ENCODE measurements at regions not wholly inside any gene's neighbourhood (a gene's known extent, or its start where the extent isn't known, plus 50 kb on each side); places are given as distances from the start of the nearest gene placed in this dataset.

DNA sequence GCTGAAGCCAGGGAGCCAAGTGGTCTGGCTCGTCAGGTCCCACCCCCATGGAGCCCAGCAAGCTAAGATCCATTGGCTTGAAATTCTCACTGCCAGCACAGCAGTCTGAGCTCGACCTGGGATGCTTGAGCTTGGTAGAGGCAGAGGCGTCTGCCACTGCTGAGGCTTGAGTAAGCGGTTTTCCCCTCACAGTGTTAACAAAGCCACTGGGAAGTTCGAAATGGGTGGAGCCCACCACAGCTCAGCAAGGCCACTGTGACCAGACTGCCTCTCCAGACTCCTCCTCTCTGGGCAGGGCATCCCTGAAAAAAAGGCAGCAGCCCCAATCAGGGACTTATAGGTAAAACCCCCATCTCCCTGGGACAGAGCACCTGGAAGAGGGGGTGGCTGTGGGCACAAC lies 353.8 kb downstream of the NAP1L3 start:
- DNase-seq (ENCODE audit: insufficient read length, low spot score) = no peak
- FAIRE-seq = no peak
- TF ChIP-seq, protein P1, sequence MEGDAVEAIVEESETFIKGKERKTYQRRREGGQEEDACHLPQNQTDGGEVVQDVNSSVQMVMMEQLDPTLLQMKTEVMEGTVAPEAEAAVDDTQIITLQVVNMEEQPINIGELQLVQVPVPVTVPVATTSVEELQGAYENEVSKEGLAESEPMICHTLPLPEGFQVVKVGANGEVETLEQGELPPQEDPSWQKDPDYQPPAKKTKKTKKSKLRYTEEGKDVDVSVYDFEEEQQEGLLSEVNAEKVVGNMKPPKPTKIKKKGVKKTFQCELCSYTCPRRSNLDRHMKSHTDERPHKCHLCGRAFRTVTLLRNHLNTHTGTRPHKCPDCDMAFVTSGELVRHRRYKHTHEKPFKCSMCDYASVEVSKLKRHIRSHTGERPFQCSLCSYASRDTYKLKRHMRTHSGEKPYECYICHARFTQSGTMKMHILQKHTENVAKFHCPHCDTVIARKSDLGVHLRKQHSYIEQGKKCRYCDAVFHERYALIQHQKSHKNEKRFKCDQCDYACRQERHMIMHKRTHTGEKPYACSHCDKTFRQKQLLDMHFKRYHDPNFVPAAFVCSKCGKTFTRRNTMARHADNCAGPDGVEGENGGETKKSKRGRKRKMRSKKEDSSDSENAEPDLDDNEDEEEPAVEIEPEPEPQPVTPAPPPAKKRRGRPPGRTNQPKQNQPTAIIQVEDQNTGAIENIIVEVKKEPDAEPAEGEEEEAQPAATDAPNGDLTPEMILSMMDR (IDR thresholded peaks at IDR 0.05; ENCODE audit: insufficient read depth, missing control alignments) = no peak

Data from D721Med (cell line).